Endodermal cell (in vitro differentiated cells): ENCODE measurements at regions not wholly inside any gene's neighbourhood (a gene's known extent, or its start where the extent isn't known, plus 50 kb on each side); places are given as distances from the start of the nearest gene placed in this dataset.
"Not testable (repeated sequence)": the region's sequence is repeated elsewhere in the genome, so short reads cannot be mapped to it uniquely, and the experiment has no call there.

Experiments
- DNase-seq: peaks from one replicate; pipeline ENCODE4 v3.0.0-alpha.2; 2017
- H3K27ac ChIP-seq: 2 replicates; pipeline ENCODE4 v1.5.1; 2013; ENCODE audit warnings: mild to moderate bottlenecking, low read depth, low read length, moderate library complexity
- H3K27me3 ChIP-seq: 2 replicates; pipeline ENCODE4 v1.6.1; 2013; ENCODE audit warnings: mild to moderate bottlenecking, low read length, moderate library complexity; ENCODE audit not compliant: insufficient read depth, control insufficient read depth, poor library complexity, severe bottlenecking
- H3K36me3 ChIP-seq: 2 replicates; pipeline ENCODE4 v1.7.0; 2013; ENCODE audit warnings: mild to moderate bottlenecking, low read length, moderate library complexity; ENCODE audit not compliant: control insufficient read depth, insufficient read depth
- H3K4me1 ChIP-seq: one replicate; pipeline ENCODE4 v1.7.0; 2013; ENCODE audit warnings: low read length; ENCODE audit not compliant: control insufficient read depth, insufficient read depth
- H3K4me3 ChIP-seq: 2 replicates; pipeline ENCODE4 v1.5.1; 2013; ENCODE audit warnings: mild to moderate bottlenecking, low read length, moderate library complexity
- H3K9ac ChIP-seq: 2 replicates; pipeline ENCODE4 v1.6.1; 2013; ENCODE audit warnings: mild to moderate bottlenecking, low read length, moderate library complexity; ENCODE audit not compliant: poor library complexity, severe bottlenecking; ENCODE audit errors: extremely low read depth
- H3K9me3 ChIP-seq: 2 replicates; pipeline ENCODE4 v1.6.1; 2013; ENCODE audit warnings: mild to moderate bottlenecking, low read length, moderate library complexity; ENCODE audit not compliant: control insufficient read depth
- H3K27ac Mint-ChIP-seq: 2 replicates; pipeline ENCODE4 v1.8.0; 2020; ENCODE audit warnings: mixed read lengths
- H3K27me3 Mint-ChIP-seq: 2 replicates; pipeline ENCODE4 v1.8.0; 2021; ENCODE audit warnings: mild to moderate bottlenecking, mixed read lengths; ENCODE audit not compliant: insufficient read depth
- H3K36me3 Mint-ChIP-seq: 2 replicates; pipeline ENCODE4 v1.8.0; 2020; ENCODE audit warnings: low read depth, mixed read lengths
- H3K4me1 Mint-ChIP-seq: 2 replicates; pipeline ENCODE4 v1.8.0; 2020; ENCODE audit warnings: mixed read lengths
- H3K4me3 Mint-ChIP-seq: 2 replicates; pipeline ENCODE4 v1.8.0; 2020; ENCODE audit warnings: mild to moderate bottlenecking, moderate library complexity, mixed read lengths
- H3K9me3 Mint-ChIP-seq: 2 replicates; pipeline ENCODE4 v1.8.0; 2020; ENCODE audit warnings: mild to moderate bottlenecking, mixed read lengths
- CTCF ChIP-seq: fragments of 200-600 bp; sonication (generic); conservative IDR thresholded peaks from 2 replicates; pipeline ENCODE4 v1.5.0; 2021; ENCODE audit warnings: antibody characterized with exemption, mild to moderate bottlenecking
- WGBS, 2 experiments: methylation state at CpG; one replicate each; pipeline versions ENCODE4 v1.1.5 to v1.1.7; 2013; ENCODE audit warnings: missing lambda C conversion rate in 2 of 2, mixed read lengths in 1 of 2; ENCODE audit not compliant: insufficient coverage in 1 of 2, insufficient read length in 1 of 2; 5-methylcytosine and 5-hydroxymethylcytosine counted together

- H3K36me3 Mint-ChIP-seq: no peaks in the 10 kb centered on the region
- Histone ChIP-seq H3K27ac (no peak overlapping the region), H3K36me3 (no peaks in the 10 kb centered on the region), H3K27me3 (no peaks in the 10 kb centered on the region), H3K4me3 (no peak overlapping the region), H3K9ac (no peak overlapping the region), H3K9me3 (no peaks in the 10 kb centered on the region), H3K4me1 (peaks cover 3% of the 10 kb centered on the region)
- peaks cover 9% of the 10 kb centered on the region for H3K4me1 Mint-ChIP-seq
- H3K4me3 Mint-ChIP-seq: no peak overlapping the region
- TF ChIP-seq CTCF: no peak
- WGBS, 2 experiments: 89 to 93% methylated on average over 5 to 7 of the region's 7 CpGs
- H3K9me3 Mint-ChIP-seq: no peaks in the 10 kb centered on the region
- H3K27me3 Mint-ChIP-seq: peaks cover 5% of the 10 kb centered on the region
- no peak for DNase-seq
- H3K27ac Mint-ChIP-seq: no peak overlapping the region
These were observed 170.6 kb upstream of the PWP1 start for GRCh38 chr12:107514887-107515445.

- Mint-ChIP-seq H3K27me3 (peaks cover 4% of the 10 kb centered on the region), H3K27ac (no peak overlapping the region), H3K4me3 (no peak overlapping the region), H3K36me3 (no peaks in the 10 kb centered on the region), H3K9me3 (no peaks in the 10 kb centered on the region), H3K4me1 (peaks cover 9% of the 10 kb centered on the region)
- H3K9ac ChIP-seq: no peak overlapping the region
- no peaks in the 10 kb centered on the region for H3K36me3 ChIP-seq
- no peak overlapping the region for H3K4me3 ChIP-seq
- TF ChIP-seq CTCF: no peak
- no peak overlapping the region for H3K27ac ChIP-seq
- H3K27me3 ChIP-seq: no peaks in the 10 kb centered on the region
- WGBS, 2 experiments: 76 to 88% methylated on average over 2 of the region's 2 CpGs
- peak; percentile 78 for DNase-seq
- no peaks in the 10 kb centered on the region for H3K9me3 ChIP-seq
- peaks cover 3% of the 10 kb centered on the region for H3K4me1 ChIP-seq
These were observed 170.1 kb upstream of the PWP1 start for GRCh38 chr12:107515446-107515958.

GRCh38 chr12:107517816-107518215 lies 167.8 kb upstream of the PWP1 start:
- DNase-seq, H3K4me3 Mint-ChIP-seq, H3K9me3 Mint-ChIP-seq, H3K27ac Mint-ChIP-seq, H3K36me3 Mint-ChIP-seq, H3K9ac ChIP-seq, H3K4me1 ChIP-seq, H3K36me3 ChIP-seq, H3K4me3 ChIP-seq, H3K4me1 Mint-ChIP-seq, H3K27me3 ChIP-seq, H3K27me3 Mint-ChIP-seq, H3K27ac ChIP-seq, H3K9me3 ChIP-seq: not testable (repeated sequence)
- 100% methylated on average over 2 of the region's 4 CpGs for WGBS, 2 experiments

- Mint-ChIP-seq H3K9me3 (no peaks in the 10 kb centered on the region), H3K4me1 (no peaks in the 10 kb centered on the region), H3K27me3 (no peaks in the 10 kb centered on the region), H3K4me3 (no peak overlapping the region), H3K27ac (no peak overlapping the region), H3K36me3 (no peaks in the 10 kb centered on the region)
- 93 to 97% methylated on average over 2 to 4 of the region's 4 CpGs for WGBS, 2 experiments
- Histone ChIP-seq H3K9ac (no peak overlapping the region), H3K4me3 (no peak overlapping the region), H3K27ac (no peak overlapping the region), H3K36me3 (no peaks in the 10 kb centered on the region), H3K9me3 (peaks cover 4% of the 10 kb centered on the region), H3K4me1 (peaks cover 3% of the 10 kb centered on the region), H3K27me3 (no peaks in the 10 kb centered on the region)
- TF ChIP-seq CTCF: no peak
- no peak for DNase-seq
These were observed 166.7 kb upstream of the PWP1 start for GRCh38 chr12:107518868-107519267.
